HEK293T (cell line): ENCODE measurements at regions not wholly inside any gene's neighbourhood (a gene's known extent, or its start where the extent isn't known, plus 50 kb on each side); places are given as distances from the start of the nearest gene placed in this dataset.

Experiments
- CTCF ChIA-PET: fragments of 350-600 bp; formaldehyde crosslinking; extraction: SDS; loops from one replicate; lab custom pipeline; 2021; ENCODE audit warnings: antibody characterized with exemption, inconsistent platforms; lab: Yijun Ruan, JAX
- POLR2A ChIA-PET: fragments of 350-600 bp; formaldehyde crosslinking; extraction: SDS; loops from one replicate; lab custom pipeline; 2020; ENCODE audit warnings: antibody characterized with exemption, inconsistent platforms; lab: Yijun Ruan, JAX
- DNase-seq: peaks from one replicate; pipeline ENCODE4 v3.0.0; 2012; ENCODE audit warnings: mixed read lengths; ENCODE audit errors: extremely low spot score
- ARNT ChIP-seq: fragments of 450-650 bp; IDR thresholded peaks from 2 replicates; pipeline ENCODE4 v1.6.1; 2017; ENCODE audit warnings: mild to moderate bottlenecking
- BHLHE40 ChIP-seq: fragments of 450-650 bp; IDR thresholded peaks from 2 replicates; pipeline ENCODE4 v1.6.1; 2016; ENCODE audit warnings: mild to moderate bottlenecking, moderate library complexity, borderline replicate concordance
- CTBP1 ChIP-seq: fragments of 450-650 bp; IDR thresholded peaks from 2 replicates; pipeline ENCODE4 v1.6.1; 2016; ENCODE audit warnings: borderline replicate concordance
- ELF4 ChIP-seq: fragments of 450-650 bp; IDR thresholded peaks from 2 replicates; pipeline ENCODE4 v1.6.1; 2017; ENCODE audit warnings: antibody characterized with exemption
- FOXA1 ChIP-seq: fragments of 450-650 bp; IDR thresholded peaks from 2 replicates; pipeline ENCODE4 v1.6.1; 2016; ENCODE audit warnings: mild to moderate bottlenecking
- FOXK2 ChIP-seq: fragments of 450-650 bp; IDR thresholded peaks from 2 replicates; pipeline ENCODE4 v1.6.1; 2016; ENCODE audit warnings: mild to moderate bottlenecking
- FOXM1 ChIP-seq: fragments of 450-650 bp; IDR thresholded peaks from 2 replicates; pipeline ENCODE4 v1.6.1; 2017; ENCODE audit warnings: mild to moderate bottlenecking, borderline replicate concordance
- HDGF ChIP-seq: fragments of 450-650 bp; IDR thresholded peaks from 2 replicates; pipeline ENCODE4 v1.6.1; 2017; ENCODE audit warnings: antibody characterized with exemption, borderline replicate concordance
- L3MBTL2 ChIP-seq: fragments of 450-650 bp; conservative IDR thresholded peaks from 2 replicates; pipeline ENCODE4 v1.6.1; 2016; ENCODE audit warnings: mild to moderate bottlenecking
- LEF1 ChIP-seq: fragments of 450-650 bp; IDR thresholded peaks from 2 replicates; pipeline ENCODE4 v1.6.1; 2017; ENCODE audit warnings: mild to moderate bottlenecking, borderline replicate concordance
- NFRKB ChIP-seq: fragments of 450-650 bp; IDR thresholded peaks from 2 replicates; pipeline ENCODE4 v1.6.1; 2016; ENCODE audit warnings: mild to moderate bottlenecking, moderate library complexity
- SP1 ChIP-seq: fragments of 450-650 bp; IDR thresholded peaks from 2 replicates; pipeline ENCODE4 v1.6.1; 2017
- SUZ12 ChIP-seq: fragments of 450-650 bp; IDR thresholded peaks from 2 replicates; pipeline ENCODE4 v1.6.1; 2016; ENCODE audit warnings: mild to moderate bottlenecking
- TARDBP ChIP-seq: fragments of 450-650 bp; IDR thresholded peaks from 2 replicates; pipeline ENCODE4 v1.6.1; 2016
- ZNF384 ChIP-seq: fragments of 450-650 bp; IDR thresholded peaks from 2 replicates; pipeline ENCODE4 v1.6.1; 2016
- TF ChIP-seq, protein P1 (sequence below): fragments of 450-650 bp; IDR thresholded peaks from 2 replicates; pipeline ENCODE4 v1.6.1; 2016

DNA sequence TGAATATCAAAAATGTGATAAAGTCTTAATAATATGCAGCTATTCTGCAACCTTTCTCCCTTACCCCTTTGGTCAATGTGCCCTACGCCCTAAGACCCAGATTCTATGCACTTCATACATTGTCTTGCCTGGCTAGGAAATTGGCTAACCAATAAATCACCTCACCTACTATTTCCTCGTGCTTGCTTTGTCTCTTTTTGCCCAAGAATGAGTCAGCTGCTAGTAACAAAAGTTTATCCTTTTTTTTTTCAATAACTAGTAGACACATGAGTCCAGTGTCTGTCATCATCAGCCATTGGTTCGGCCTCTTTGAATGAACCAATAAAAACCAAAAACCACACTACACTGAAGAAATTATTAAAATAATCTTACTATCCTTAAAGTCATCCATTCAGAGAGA is 387.1 kb downstream of the PPP3CA start:
- no peak for TF ChIP-seq FOXA1
- no peak for TF ChIP-seq FOXK2
- TF ChIP-seq SP1, result no peak
- TF ChIP-seq L3MBTL2, result no peak
- TF ChIP-seq, protein P1, sequence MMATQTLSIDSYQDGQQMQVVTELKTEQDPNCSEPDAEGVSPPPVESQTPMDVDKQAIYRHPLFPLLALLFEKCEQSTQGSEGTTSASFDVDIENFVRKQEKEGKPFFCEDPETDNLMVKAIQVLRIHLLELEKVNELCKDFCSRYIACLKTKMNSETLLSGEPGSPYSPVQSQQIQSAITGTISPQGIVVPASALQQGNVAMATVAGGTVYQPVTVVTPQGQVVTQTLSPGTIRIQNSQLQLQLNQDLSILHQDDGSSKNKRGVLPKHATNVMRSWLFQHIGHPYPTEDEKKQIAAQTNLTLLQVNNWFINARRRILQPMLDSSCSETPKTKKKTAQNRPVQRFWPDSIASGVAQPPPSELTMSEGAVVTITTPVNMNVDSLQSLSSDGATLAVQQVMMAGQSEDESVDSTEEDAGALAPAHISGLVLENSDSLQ, result no peak
- TF ChIP-seq HDGF, result no peak
- no peak for TF ChIP-seq ELF4
- TF ChIP-seq NFRKB, result no peak
- no peak for TF ChIP-seq TARDBP
- TF ChIP-seq CTBP1, result no peak
- TF ChIP-seq FOXM1, result no peak
- TF ChIP-seq LEF1, result no peak
- no peak for TF ChIP-seq ZNF384
- TF ChIP-seq BHLHE40, result no peak
- no peak for TF ChIP-seq SUZ12
- TF ChIP-seq ARNT, result no peak
- DNase-seq, result no peak
- CTCF ChIA-PET, result no interaction called here
- POLR2A ChIA-PET, result no interaction called here

- CTCF ChIA-PET, result no interaction called here
- no peak for DNase-seq
- no peak for TF ChIP-seq L3MBTL2
- no peak for TF ChIP-seq SUZ12
- POLR2A ChIA-PET, result no interaction called here
These were observed 393.3 kb downstream of the PPP3CA start for GRCh38 chr4:100954046-100954445.

GRCh38 chr4:100953616-100954015 is 393.7 kb downstream of the PPP3CA start:
- POLR2A ChIA-PET, result no interaction called here
- CTCF ChIA-PET, result no interaction called here
- TF ChIP-seq TARDBP (no peak), SP1 (no peak), FOXA1 (no peak), ARNT (no peak), FOXK2 (no peak), BHLHE40 (no peak), NFRKB (no peak), LEF1 (no peak), SUZ12 (no peak), L3MBTL2 (no peak)
- TF ChIP-seq, protein P1, result no peak
- DNase-seq, result no peak

GRCh38 chr4:100952590-100952989 is 394.7 kb downstream of the PPP3CA start:
- ChIA-PET CTCF (no interaction called here), POLR2A (no interaction called here)
- TF ChIP-seq FOXM1, result no peak
- TF ChIP-seq LEF1, result no peak
- TF ChIP-seq TARDBP, result no peak
- no peak for TF ChIP-seq ZNF384
- TF ChIP-seq, protein P1, result no peak
- no peak for TF ChIP-seq FOXA1
- TF ChIP-seq ELF4, result no peak
- TF ChIP-seq FOXK2, result no peak
- TF ChIP-seq NFRKB, result no peak
- no peak for TF ChIP-seq BHLHE40
- TF ChIP-seq HDGF, result no peak
- no peak for TF ChIP-seq ARNT
- no peak for TF ChIP-seq SP1
- TF ChIP-seq SUZ12, result no peak
- TF ChIP-seq CTBP1, result no peak
- TF ChIP-seq L3MBTL2, result no peak
- no peak for DNase-seq

DNA sequence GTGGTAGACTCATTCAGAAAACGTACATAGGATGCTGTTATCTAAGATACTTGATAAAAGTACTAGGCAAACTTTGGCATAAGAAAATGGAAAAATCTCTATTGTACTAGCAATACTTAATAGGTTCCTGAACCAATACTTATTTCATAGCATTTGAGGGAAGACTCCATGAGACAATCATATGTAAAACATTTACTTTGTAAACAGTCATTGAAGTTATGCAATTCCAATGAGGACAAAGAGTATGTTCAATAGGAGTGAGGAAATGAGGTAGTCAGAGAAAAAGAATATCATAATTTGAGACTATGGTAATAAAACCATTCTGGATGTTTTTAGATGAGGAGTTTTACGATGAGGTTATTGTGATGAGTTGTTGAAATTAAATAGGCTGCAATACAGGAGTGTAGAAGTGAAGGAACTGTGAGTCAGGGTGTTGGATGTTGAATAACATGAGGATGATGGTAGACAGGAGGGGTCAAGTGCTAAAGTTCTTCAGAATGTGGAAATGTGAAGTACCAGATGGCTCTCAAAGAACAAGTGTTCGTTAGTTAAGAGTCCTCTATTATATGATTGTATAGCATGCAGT is 397.9 kb downstream of the PPP3CA start:
- CTCF ChIA-PET, result no interaction called here
- no peak for TF ChIP-seq ZNF384
- no peak for TF ChIP-seq FOXK2
- TF ChIP-seq HDGF, result no peak
- TF ChIP-seq FOXM1, result no peak
- no peak for TF ChIP-seq BHLHE40
- TF ChIP-seq, protein P1, result no peak
- no peak for TF ChIP-seq LEF1
- TF ChIP-seq CTBP1, result no peak
- TF ChIP-seq SP1, result no peak
- POLR2A ChIA-PET, result no interaction called here
- DNase-seq, result no peak

- ChIA-PET CTCF (no interaction called here), POLR2A (no interaction called here)
- DNase-seq, result no peak
- TF ChIP-seq ELF4, result no peak
These were observed 398.4 kb downstream of the PPP3CA start for GRCh38 chr4:100948911-100949310.

- TF ChIP-seq FOXA1 (no peak), SUZ12 (no peak), ARNT (no peak), TARDBP (no peak), FOXM1 (no peak), CTBP1 (no peak), ELF4 (no peak)
- DNase-seq, result no peak
- POLR2A ChIA-PET, result interaction anchor here (0.6 kb wide), 1 partner anchor 14 kb away, joined by 3 read pairs; no protein-coding TSS in a partner anchor
- CTCF ChIA-PET, result no interaction called here
These were observed 401.5 kb downstream of the PPP3CA start for GRCh38 chr4:100945789-100946188.
